ENCODE measurements at regions not wholly inside any gene's neighbourhood (a gene's known extent, or its start where the extent isn't known, plus 50 kb on each side); places are given as distances from the start of the nearest gene placed in this dataset.

DNA sequence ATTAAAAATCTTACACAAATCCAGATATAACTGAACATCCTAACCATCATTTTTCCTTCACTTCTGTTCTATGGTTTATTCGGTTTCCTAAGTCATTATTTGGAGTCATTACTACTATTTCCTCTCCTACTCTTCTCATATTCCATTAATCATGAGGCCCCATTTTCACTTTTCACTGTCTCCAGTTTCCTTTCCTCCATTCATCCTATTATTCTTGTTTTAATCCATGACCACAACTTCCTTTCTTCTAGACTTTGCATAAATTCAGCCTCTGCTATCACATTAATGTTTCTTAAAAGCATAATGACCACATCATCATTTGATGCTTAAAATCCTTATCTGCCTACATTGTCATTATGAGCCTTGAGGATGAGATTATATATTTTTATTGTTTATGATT lies 555.0 kb upstream of the NDST4 start:
- TF ChIP-seq, protein P1, sequence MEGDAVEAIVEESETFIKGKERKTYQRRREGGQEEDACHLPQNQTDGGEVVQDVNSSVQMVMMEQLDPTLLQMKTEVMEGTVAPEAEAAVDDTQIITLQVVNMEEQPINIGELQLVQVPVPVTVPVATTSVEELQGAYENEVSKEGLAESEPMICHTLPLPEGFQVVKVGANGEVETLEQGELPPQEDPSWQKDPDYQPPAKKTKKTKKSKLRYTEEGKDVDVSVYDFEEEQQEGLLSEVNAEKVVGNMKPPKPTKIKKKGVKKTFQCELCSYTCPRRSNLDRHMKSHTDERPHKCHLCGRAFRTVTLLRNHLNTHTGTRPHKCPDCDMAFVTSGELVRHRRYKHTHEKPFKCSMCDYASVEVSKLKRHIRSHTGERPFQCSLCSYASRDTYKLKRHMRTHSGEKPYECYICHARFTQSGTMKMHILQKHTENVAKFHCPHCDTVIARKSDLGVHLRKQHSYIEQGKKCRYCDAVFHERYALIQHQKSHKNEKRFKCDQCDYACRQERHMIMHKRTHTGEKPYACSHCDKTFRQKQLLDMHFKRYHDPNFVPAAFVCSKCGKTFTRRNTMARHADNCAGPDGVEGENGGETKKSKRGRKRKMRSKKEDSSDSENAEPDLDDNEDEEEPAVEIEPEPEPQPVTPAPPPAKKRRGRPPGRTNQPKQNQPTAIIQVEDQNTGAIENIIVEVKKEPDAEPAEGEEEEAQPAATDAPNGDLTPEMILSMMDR (IDR thresholded peaks at IDR 0.05) = no peak
- no peak for TF ChIP-seq POLR2A (IDR thresholded peaks at IDR 0.05)
